ENCODE measurements at regions not wholly inside any gene's neighbourhood (a gene's known extent, or its start where the extent isn't known, plus 50 kb on each side); places are given as distances from the start of the nearest gene placed in this dataset.

DNA sequence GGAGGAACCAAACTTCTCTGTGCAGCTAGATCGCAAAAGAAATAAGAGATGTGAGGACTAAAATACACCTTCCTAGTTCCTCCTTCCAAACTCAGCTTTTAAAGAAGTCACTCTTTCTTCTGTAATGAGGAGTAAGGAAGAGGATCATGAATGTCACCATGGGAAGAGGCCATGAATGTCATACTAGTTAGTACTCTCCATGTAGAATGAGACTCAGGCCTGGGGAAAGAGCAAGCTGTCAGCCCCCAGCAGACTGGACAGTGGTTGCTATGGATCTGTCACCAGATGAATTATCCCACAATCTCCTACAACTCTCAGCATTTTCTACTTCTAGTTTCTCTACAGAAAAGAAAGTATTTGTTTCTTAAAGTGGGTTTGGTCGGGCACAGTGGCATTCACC is 57.1 kb upstream of the PRDM8 start:
- TF ChIP-seq POLR2A (IDR thresholded peaks at IDR 0.05), result no peak
- TF ChIP-seq, protein P1, sequence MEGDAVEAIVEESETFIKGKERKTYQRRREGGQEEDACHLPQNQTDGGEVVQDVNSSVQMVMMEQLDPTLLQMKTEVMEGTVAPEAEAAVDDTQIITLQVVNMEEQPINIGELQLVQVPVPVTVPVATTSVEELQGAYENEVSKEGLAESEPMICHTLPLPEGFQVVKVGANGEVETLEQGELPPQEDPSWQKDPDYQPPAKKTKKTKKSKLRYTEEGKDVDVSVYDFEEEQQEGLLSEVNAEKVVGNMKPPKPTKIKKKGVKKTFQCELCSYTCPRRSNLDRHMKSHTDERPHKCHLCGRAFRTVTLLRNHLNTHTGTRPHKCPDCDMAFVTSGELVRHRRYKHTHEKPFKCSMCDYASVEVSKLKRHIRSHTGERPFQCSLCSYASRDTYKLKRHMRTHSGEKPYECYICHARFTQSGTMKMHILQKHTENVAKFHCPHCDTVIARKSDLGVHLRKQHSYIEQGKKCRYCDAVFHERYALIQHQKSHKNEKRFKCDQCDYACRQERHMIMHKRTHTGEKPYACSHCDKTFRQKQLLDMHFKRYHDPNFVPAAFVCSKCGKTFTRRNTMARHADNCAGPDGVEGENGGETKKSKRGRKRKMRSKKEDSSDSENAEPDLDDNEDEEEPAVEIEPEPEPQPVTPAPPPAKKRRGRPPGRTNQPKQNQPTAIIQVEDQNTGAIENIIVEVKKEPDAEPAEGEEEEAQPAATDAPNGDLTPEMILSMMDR (IDR thresholded peaks at IDR 0.05), result no peak

Measured in Peyer's patch (tissue), 4 donors.